ENCODE measurements at regions not wholly inside any gene's neighbourhood (a gene's known extent, or its start where the extent isn't known, plus 50 kb on each side); places are given as distances from the start of the nearest gene placed in this dataset.

DNA sequence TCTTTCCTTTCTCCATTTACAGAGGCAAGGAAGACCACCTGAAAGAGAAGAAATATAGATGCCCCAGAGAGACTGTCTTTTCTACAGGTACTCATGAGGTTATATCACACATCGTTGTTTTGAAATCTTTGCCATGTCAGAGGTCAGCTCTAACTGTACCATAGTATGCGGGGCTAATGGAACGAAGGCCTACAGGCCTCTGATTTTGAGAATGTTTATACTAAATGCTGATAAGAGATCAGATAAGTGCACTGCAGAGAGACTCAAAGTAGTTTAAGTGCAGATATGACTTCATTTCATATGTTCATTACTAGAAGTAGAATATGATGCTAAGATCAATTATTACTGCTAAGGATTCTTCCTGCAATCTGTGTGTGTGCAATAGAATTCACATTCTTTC lies 1005.0 kb downstream of the GALC start:
- no TSS peak for BruUV-seq (replicated peaks)
- TF ChIP-seq SIN3A (IDR thresholded peaks at IDR 0.05; ENCODE audit: borderline replicate concordance, insufficient read depth, low read depth, low read length) = no peak
- no peak for TF ChIP-seq POLR2AphosphoS5 (IDR thresholded peaks at IDR 0.05; ENCODE audit: low read depth, low read length)
- in situ Hi-C loops (cut with HindIII; ENCODE audit: low pct_unique_long_range_greater_than_20kb, low sequenced_read_pairs) = no loop called here
- intact Hi-C loops (cut with micrococcal nuclease; ENCODE audit: unreplicated experiment) = no loop called here
- H3K27me3 ChIP-seq (ENCODE audit: control insufficient read depth, insufficient read depth, low read length) = no peaks in the 10 kb centered on the region
- POLR2A ChIA-PET = no interaction called here
- no peaks in the 10 kb centered on the region for H3K4me1 ChIP-seq (ENCODE audit: control insufficient read depth, insufficient read depth, low read length)
- no peak overlapping the region for H3K27ac ChIP-seq (ENCODE audit: low read length)
- H3K9me3 ChIP-seq (ENCODE audit: control insufficient read depth, insufficient read depth, low read depth, low read length) = no peaks in the 10 kb centered on the region
- H3K4me3 ChIP-seq (ENCODE audit: low read depth in 2 of 2, low read length in 2 of 2) = no peak overlapping the region
- DNase-seq (ENCODE audit: low read depth, low spot score) (no peak), ATAC-seq (no peak)
- CTCF ChIA-PET = no interaction called here
- no peaks in the 10 kb centered on the region for H3K36me3 ChIP-seq (ENCODE audit: control insufficient read depth, insufficient read depth, low read length)

DNA sequence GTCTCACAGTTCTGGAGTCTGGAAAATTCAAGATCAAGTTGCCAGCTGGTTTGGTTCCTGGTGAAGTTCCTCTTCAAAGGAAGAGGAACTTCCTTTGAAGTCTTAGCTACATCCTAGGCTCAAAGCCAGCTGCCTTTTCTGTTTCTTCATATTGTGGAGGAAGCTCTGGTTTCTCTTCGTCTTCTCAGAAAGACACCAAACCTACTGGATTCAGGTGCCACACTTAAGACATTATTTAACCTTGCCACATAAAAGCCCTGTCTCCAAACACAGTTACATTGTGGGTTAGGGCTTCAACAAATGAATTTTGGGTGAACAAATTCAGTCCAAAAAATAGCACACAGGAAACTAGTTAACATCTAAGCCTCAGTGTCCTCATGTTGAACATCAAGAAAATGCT lies 1019.8 kb downstream of the GALC start:
- CTCF ChIA-PET = no interaction called here
- in situ Hi-C loops (cut with HindIII; ENCODE audit: low pct_unique_long_range_greater_than_20kb, low sequenced_read_pairs) (no loop called here), intact Hi-C loops (cut with micrococcal nuclease; ENCODE audit: unreplicated experiment) (no loop called here)
- ATAC-seq (no peak), DNase-seq (ENCODE audit: low read depth, low spot score) (no peak)
- no TSS peak for BruUV-seq (replicated peaks)
- POLR2A ChIA-PET = no interaction called here
- no peaks in the 10 kb centered on the region for H3K9me3 ChIP-seq (ENCODE audit: control insufficient read depth, insufficient read depth, low read depth, low read length)
- H3K27me3 ChIP-seq (ENCODE audit: control insufficient read depth, insufficient read depth, low read length) = no peaks in the 10 kb centered on the region
- H3K4me1 ChIP-seq (ENCODE audit: control insufficient read depth, insufficient read depth, low read length) = no peaks in the 10 kb centered on the region
- no peak for TF ChIP-seq POLR2AphosphoS5 (IDR thresholded peaks at IDR 0.05; ENCODE audit: low read depth, low read length)
- TF ChIP-seq, protein P1, sequence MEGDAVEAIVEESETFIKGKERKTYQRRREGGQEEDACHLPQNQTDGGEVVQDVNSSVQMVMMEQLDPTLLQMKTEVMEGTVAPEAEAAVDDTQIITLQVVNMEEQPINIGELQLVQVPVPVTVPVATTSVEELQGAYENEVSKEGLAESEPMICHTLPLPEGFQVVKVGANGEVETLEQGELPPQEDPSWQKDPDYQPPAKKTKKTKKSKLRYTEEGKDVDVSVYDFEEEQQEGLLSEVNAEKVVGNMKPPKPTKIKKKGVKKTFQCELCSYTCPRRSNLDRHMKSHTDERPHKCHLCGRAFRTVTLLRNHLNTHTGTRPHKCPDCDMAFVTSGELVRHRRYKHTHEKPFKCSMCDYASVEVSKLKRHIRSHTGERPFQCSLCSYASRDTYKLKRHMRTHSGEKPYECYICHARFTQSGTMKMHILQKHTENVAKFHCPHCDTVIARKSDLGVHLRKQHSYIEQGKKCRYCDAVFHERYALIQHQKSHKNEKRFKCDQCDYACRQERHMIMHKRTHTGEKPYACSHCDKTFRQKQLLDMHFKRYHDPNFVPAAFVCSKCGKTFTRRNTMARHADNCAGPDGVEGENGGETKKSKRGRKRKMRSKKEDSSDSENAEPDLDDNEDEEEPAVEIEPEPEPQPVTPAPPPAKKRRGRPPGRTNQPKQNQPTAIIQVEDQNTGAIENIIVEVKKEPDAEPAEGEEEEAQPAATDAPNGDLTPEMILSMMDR (IDR thresholded peaks at IDR 0.05) = no peak
- TF ChIP-seq TCF7L2 (IDR thresholded peaks at IDR 0.05; ENCODE audit: low read depth, low read length) = no peak
- no peak for TF ChIP-seq SIN3A (IDR thresholded peaks at IDR 0.05; ENCODE audit: borderline replicate concordance, insufficient read depth, low read depth, low read length)
- TF ChIP-seq, protein P2, sequence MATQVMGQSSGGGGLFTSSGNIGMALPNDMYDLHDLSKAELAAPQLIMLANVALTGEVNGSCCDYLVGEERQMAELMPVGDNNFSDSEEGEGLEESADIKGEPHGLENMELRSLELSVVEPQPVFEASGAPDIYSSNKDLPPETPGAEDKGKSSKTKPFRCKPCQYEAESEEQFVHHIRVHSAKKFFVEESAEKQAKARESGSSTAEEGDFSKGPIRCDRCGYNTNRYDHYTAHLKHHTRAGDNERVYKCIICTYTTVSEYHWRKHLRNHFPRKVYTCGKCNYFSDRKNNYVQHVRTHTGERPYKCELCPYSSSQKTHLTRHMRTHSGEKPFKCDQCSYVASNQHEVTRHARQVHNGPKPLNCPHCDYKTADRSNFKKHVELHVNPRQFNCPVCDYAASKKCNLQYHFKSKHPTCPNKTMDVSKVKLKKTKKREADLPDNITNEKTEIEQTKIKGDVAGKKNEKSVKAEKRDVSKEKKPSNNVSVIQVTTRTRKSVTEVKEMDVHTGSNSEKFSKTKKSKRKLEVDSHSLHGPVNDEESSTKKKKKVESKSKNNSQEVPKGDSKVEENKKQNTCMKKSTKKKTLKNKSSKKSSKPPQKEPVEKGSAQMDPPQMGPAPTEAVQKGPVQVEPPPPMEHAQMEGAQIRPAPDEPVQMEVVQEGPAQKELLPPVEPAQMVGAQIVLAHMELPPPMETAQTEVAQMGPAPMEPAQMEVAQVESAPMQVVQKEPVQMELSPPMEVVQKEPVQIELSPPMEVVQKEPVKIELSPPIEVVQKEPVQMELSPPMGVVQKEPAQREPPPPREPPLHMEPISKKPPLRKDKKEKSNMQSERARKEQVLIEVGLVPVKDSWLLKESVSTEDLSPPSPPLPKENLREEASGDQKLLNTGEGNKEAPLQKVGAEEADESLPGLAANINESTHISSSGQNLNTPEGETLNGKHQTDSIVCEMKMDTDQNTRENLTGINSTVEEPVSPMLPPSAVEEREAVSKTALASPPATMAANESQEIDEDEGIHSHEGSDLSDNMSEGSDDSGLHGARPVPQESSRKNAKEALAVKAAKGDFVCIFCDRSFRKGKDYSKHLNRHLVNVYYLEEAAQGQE (IDR thresholded peaks at IDR 0.05; ENCODE audit: insufficient read depth in 1 of 2, low read depth in 2 of 2, low read length in 1 of 2) = no peak
- no peak overlapping the region for H3K4me3 ChIP-seq (ENCODE audit: low read depth in 2 of 2, low read length in 2 of 2)
- no peak overlapping the region for H3K27ac ChIP-seq (ENCODE audit: low read length)
- no peaks in the 10 kb centered on the region for H3K36me3 ChIP-seq (ENCODE audit: control insufficient read depth, insufficient read depth, low read length)

DNA sequence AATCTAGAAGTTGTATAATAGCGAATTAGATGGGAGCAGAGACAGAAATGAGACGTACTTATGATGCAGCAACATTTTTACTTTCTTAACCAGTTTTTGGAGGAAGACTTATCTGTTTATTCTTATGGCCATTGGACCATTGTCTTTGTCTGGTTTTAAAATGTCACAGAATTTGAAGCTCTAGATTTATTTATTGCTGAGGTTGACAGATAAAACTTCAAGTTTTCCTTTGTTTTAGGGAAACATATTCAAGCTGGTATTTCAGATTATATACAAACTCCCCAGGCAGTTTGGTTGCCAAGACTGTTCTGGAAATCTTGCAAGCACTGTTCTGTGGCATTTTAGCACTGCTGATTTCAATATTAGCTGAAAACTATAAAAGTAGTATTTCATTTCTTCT lies 1021.7 kb downstream of the GALC start:
- H3K27ac ChIP-seq (ENCODE audit: low read length) = no peak overlapping the region
- in situ Hi-C loops (cut with HindIII; ENCODE audit: low pct_unique_long_range_greater_than_20kb, low sequenced_read_pairs) = no loop called here
- POLR2A ChIA-PET = no interaction called here
- CTCF ChIA-PET = no interaction called here
- no peaks in the 10 kb centered on the region for H3K9me3 ChIP-seq (ENCODE audit: control insufficient read depth, insufficient read depth, low read depth, low read length)
- H3K36me3 ChIP-seq (ENCODE audit: control insufficient read depth, insufficient read depth, low read length) = no peaks in the 10 kb centered on the region
- ATAC-seq = no peak
- H3K4me1 ChIP-seq (ENCODE audit: control insufficient read depth, insufficient read depth, low read length) = no peaks in the 10 kb centered on the region
- intact Hi-C loops (cut with micrococcal nuclease; ENCODE audit: unreplicated experiment) = no loop called here
- no TSS peak for BruUV-seq (replicated peaks)
- H3K27me3 ChIP-seq (ENCODE audit: control insufficient read depth, insufficient read depth, low read length) = no peaks in the 10 kb centered on the region
- no peak overlapping the region for H3K4me3 ChIP-seq (ENCODE audit: low read depth in 2 of 2, low read length in 2 of 2)
- no peak for TF ChIP-seq POLR2AphosphoS5 (IDR thresholded peaks at IDR 0.05; ENCODE audit: low read depth, low read length)
- no peak for TF ChIP-seq SIN3A (IDR thresholded peaks at IDR 0.05; ENCODE audit: borderline replicate concordance, insufficient read depth, low read depth, low read length)
- TF ChIP-seq, protein P1 (IDR thresholded peaks at IDR 0.05) = no peak
- TF ChIP-seq TCF7L2 (IDR thresholded peaks at IDR 0.05; ENCODE audit: low read depth, low read length) = no peak
- TF ChIP-seq, protein P2 (IDR thresholded peaks at IDR 0.05; ENCODE audit: insufficient read depth in 1 of 2, low read depth in 2 of 2, low read length in 1 of 2) = no peak
- DNase-seq (ENCODE audit: low read depth, low spot score) = no peak

All from Panc1 (cell line).